NCI-H82 (cell line): ENCODE measurements at regions not wholly inside any gene's neighbourhood (a gene's known extent, or its start where the extent isn't known, plus 50 kb on each side); places are given as distances from the start of the nearest gene placed in this dataset.
"Not testable (repeated sequence)": the region's sequence is repeated elsewhere in the genome, so short reads cannot be mapped to it uniquely, and the experiment has no call there.

ENCODE experiments used
- DNase-seq: peaks from one replicate; lab custom pipeline; 2025; lab: John Stamatoyannopoulos, UW

- DNase-seq = no peak
Measured at GRCh38 chr7:10284001-10284400, 689.7 kb upstream of the PHF14 start.

- no peak for DNase-seq
Measured at GRCh38 chr7:10299384-10299783, 674.3 kb upstream of the PHF14 start.

GRCh38 chr7:10300577-10300976 lies 673.1 kb upstream of the PHF14 start:
- DNase-seq = peak; percentile 34

- no peak for DNase-seq
Measured at GRCh38 chr7:10308276-10308675, 665.4 kb upstream of the PHF14 start.

- DNase-seq = no peak
Measured at GRCh38 chr7:10312942-10313341, 660.7 kb upstream of the PHF14 start.

GRCh38 chr7:10315881-10316280 lies 657.8 kb upstream of the PHF14 start:
- DNase-seq = no peak

GRCh38 chr7:10316488-10316887 lies 657.2 kb upstream of the PHF14 start:
- DNase-seq = no peak

GRCh38 chr7:10325395-10325794 lies 648.3 kb upstream of the PHF14 start:
- DNase-seq = no peak

GRCh38 chr7:10343108-10343507 lies 630.6 kb upstream of the PHF14 start:
- DNase-seq = no peak

GRCh38 chr7:10346032-10346431 lies 627.6 kb upstream of the PHF14 start:
- no peak for DNase-seq

GRCh38 chr7:10355816-10356215 lies 617.9 kb upstream of the PHF14 start:
- no peak for DNase-seq

- DNase-seq = no peak
Measured at GRCh38 chr7:10360050-10360449, 613.6 kb upstream of the PHF14 start.

- DNase-seq = no peak
Measured at GRCh38 chr7:10401793-10402192, 571.9 kb upstream of the PHF14 start.

- DNase-seq = peak; percentile 70
Measured at GRCh38 chr7:10412422-10413019, 561.2 kb upstream of the PHF14 start.

GRCh38 chr7:10418985-10419384 lies 554.7 kb upstream of the PHF14 start:
- no peak for DNase-seq

- no peak for DNase-seq
Measured at GRCh38 chr7:10429031-10429430, 544.6 kb upstream of the PHF14 start.

GRCh38 chr7:10429511-10429910 lies 544.2 kb upstream of the PHF14 start:
- no peak for DNase-seq

- no peak for DNase-seq
Measured at GRCh38 chr7:10436302-10436701, 537.4 kb upstream of the PHF14 start.

GRCh38 chr7:10439027-10439426 lies 534.6 kb upstream of the PHF14 start:
- DNase-seq = no peak

GRCh38 chr7:10455936-10456335 lies 517.7 kb upstream of the PHF14 start:
- DNase-seq = no peak

GRCh38 chr7:10460474-10460873 lies 513.2 kb upstream of the PHF14 start:
- DNase-seq = no peak

GRCh38 chr7:10463701-10464100 lies 510.0 kb upstream of the PHF14 start:
- no peak for DNase-seq

- DNase-seq = not testable (repeated sequence)
Measured at GRCh38 chr7:10465536-10465935, 508.1 kb upstream of the PHF14 start.

- no peak for DNase-seq
Measured at GRCh38 chr7:10468908-10469307, 504.8 kb upstream of the PHF14 start.

GRCh38 chr7:10469476-10469875 lies 504.2 kb upstream of the PHF14 start:
- DNase-seq = no peak
